Hematopoietic multipotent progenitor cell treated with erythropoietin and hydrocortisone succinate and interleukin-3 and kit ligand, for 8 days (in vitro differentiated cells): ENCODE measurements at regions not wholly inside any gene's neighbourhood (a gene's known extent, or its start where the extent isn't known, plus 50 kb on each side); places are given as distances from the start of the nearest gene placed in this dataset.
"Not testable (repeated sequence)": the region's sequence is repeated elsewhere in the genome, so short reads cannot be mapped to it uniquely, and the experiment has no call there.

ENCODE experiments used
- DNase-seq: peaks from one replicate; pipeline ENCODE4 v3.0.0-alpha.2; 2015

DNA sequence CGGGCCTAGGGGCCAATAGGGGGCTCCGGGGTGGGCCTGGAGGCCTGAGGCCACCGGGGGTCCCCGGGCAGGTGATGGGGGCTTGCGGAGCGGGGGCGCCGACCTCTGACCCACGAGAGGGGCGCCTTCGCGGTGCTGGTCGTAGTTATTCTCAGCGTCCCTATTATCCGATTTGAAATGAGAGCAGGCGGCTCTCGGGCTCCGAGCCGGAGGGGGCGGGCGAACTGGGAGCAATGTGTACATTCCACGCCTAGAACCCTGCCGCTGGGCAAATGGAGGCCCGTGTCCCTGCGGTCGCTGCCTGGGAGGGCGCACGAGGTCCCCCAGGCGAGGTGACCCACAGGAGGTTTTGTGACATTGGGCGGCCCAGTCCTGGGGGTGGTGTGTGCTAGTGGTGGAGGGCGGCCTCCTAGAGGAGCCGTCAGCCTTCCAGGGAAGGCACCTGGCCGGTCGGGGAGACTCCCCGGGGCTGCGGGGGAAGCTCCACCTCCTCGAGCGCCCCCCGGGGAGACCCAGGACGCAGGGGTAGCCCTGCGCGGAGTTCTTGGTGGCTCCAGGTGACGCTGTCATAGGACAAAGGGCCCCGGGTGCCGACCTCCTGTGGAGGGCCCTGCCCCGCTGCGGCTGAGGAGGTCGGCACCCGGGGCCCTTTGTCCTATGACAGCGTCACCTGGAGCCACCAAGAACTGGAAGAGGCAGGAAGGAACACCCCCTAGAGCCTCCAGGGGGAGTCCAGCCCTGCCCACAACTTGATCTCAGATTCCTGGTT, 102.6 kb upstream of the PRKX start:
- peak; percentile 56 for DNase-seq

DNA sequence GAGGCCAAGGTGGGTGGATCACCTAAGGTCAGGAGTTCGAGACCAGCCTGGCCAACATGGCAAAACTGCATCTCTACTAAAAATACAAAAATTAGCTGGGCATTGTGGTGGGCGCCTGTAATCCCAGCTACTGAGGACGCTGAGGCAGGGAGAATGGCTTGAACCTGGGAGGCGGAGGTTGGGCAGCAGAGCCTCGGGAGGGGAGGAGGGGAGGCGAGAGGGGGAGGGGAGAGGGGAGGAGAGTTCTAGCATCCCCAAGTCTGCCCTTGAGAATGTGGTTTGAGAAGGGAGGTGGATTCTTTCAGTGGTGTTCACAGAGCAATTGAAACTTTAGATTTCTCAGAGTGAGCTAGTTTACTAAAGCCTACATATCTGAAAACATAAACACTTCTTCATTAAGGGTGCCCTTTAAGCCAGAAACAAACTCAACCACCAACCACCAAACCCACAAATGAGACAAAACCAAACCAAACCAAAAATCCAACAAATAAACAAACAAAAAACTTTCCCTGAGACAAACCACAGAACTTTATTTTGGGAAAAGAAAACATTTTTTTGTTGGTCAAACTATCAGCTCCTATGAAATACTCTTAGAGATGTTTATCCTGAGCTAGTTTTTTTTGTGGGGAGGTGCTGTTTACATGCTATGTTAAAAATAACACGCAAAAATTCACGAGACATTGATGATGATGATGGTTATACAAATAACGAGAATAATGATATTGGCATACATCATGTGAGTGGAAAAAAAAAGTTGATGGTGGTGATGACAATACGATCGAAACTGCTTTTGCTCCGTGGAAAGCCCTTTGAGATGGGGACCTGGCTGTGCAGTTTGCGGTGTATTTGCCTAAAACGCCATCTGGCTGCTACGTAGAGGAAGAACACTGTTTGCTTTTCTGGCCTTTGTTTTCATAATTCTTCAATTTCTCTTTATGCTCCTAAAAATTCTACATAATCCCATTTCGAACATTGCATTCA, 98.2 kb upstream of the PRKX start:
- DNase-seq = peak; percentile 46

DNA sequence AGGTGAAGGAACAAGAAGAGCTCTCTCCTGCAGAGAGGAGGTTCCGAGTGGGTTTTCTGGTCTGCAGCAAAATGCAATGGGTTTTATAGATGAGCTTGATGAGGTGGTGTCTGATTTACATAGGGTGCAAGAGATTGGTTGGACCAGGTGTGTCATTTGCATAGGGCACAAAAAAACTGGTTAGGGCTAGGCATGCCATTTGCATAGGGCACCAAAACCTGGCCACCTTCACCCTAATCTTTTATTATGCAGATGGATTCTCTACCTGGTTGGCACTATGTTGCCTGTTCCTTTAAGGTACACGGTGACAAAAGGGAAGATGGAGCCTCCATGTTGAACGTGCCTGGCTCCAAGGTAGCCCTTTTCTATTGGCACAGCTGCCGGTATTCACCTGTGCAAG, 94.5 kb upstream of the PRKX start:
- no peak for DNase-seq

DNA sequence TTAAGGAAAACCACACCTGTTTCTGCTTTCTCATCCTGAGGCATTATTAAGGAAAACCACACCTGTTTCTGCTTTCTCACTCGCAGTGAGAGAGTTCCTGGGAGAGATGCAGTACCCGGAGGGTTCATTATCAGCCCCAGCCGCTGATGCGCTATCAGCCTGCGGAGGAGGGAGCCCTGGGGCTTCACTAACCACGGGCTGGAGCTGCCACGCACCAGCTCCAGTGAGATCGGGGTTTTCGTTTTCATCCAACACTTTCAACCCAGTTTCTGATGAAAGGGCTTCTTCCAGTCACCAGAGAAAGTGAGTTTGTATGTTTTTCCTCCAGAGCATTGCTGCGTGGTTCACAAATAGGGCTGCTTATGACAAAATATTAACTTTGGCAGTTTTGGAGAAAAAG, 93.2 kb upstream of the PRKX start:
- no peak for DNase-seq

DNA sequence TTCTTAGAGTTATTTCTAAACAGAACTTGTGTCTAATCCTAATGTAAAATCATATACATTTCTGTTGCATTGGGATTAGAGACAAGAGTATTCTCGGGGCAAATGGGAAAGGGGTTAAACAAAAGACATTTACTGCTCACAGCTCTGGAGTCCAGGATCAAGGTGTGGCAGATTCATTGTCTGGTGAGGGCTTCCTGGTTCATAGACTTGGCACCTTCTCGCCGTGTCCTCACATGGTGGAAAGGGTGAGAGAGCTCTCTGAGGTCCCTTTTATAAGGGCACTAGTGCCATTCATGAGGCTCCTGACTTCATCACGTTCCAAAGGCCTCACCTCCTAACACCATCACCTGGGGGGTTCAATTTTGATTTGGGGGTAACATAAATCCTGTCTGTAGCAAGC, 90.3 kb upstream of the PRKX start:
- DNase-seq = no peak

DNA sequence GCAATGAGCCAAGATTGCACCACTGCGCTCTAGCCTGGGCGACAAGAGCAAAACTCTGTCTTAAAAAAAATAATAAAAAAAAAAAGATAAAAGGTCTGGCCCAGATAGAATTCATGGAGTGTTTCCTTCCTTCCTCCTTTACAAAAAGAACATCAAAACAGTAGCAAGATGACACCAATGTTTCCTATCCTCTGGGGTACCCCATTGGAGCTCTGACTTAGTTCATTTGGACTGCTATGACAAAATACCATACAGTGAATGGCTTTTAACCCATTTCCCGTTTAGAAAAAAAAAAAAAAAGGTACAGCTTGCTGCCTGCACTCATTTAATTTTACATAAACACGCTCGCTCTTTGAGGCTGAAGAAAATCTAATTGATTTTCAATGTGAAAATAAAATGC, 89.9 kb upstream of the PRKX start:
- no peak for DNase-seq

DNA sequence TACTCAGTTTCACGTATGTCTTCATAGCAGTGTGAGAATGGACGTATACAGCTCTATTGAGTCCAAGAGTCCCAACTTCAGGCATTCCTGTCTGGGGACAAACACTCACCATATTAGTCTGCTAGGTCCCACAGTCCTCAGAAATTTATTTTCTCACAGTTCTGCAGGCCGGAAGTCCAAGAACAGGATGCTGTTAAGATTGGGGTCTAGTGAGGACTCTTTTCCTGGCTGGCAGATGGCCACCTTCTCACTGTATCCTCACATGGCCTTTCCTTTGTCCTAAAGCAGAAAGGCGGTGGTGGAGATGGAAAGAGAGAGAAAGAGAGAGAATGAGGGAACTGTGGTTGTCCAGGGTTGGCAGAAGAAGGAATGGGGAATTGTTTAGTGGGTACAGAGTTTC, 82.0 kb upstream of the PRKX start:
- DNase-seq = not testable (repeated sequence)

DNA sequence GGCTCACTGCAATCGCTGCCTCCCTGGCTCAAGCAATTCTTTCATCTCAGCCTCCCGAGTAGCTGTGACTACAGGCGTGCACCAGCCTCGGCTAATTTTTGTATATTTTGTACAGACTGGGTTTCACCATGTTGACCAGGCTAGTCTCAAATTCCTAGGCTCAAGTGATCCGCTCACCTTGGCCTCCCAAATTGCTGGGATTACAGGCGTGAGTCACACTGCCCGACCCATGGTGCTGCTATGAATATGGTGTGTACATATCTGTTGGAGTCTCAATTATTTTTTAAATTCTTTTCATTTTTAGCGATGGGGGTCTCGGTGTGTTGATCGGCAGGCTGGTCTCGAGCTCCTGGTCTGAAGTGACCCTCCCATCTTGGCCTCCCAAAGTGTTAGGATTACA, 78.0 kb upstream of the PRKX start:
- DNase-seq = no peak

DNA sequence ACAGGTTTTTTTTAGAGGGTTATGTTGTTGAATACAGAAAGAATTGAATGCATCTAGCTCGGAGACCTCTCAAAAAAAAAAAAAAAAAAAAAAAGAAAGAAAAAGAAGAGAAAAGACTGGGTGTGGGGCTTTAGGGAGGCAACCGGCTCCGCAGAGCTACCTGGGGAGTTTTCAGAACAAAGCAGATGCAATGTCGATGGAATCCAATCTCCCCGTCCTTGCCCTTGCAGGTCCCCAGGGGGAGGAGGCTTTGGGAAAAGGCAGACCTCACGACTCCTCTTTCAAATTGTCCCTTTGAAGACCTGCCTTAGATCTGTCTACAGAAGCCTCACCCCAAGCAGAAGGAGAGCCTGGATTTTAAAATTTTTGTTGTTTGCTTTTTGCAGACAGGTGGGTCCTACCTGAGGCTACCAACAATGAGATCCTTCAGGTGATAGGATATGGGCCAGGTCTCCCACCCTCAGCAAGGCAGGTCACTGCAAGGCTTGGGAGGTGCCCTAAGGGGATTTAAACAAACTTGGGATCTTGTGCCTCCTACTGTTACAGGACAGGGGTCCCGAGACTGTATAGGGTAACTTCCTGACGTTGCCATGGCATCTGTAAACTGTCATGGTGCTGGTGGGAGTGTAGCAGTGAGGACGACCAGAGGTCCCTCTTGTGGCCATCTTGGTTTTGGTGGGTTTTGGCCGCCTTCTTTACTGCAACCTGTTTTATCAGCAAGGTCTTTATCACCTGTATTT, 75.2 kb upstream of the PRKX start:
- no peak for DNase-seq

DNA sequence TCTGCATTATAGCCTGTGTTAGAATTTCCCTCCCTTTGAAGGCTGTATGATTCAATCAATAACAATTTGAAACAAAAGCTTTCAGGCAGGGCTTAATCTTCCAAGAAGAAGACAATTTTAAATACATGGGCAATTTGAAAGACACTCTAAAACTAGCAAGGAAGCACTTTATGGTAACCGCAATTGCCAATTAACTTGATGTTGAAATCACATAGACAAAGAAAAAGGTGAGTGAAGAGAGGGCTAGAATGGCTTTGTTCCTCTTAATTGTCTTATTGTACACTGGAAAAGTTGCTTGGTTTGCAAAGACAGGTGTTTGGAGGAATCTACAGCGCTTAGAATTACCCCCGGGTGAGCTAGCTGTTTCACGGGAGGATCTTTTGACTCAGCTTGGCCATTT, 74.4 kb upstream of the PRKX start:
- no peak for DNase-seq

DNA sequence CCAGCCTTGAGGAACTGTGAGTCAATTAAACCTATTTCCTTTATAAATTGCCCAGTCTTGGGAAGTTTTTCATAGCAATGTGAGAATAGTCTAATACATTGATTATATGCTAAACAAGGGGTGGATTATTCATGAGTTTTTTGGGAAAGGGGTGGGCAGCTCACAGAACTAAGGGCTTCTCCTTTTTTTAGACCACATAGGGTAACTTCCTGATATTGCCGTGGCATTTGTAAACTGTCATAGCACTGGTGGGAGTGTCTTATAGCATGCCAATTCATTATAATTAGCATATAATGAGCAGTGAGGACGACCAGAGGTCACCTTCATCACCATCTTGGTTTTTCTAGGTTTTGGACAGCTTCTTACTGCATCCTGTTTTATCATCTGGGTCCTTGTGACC, 72.4 kb upstream of the PRKX start:
- not testable (repeated sequence) for DNase-seq

DNA sequence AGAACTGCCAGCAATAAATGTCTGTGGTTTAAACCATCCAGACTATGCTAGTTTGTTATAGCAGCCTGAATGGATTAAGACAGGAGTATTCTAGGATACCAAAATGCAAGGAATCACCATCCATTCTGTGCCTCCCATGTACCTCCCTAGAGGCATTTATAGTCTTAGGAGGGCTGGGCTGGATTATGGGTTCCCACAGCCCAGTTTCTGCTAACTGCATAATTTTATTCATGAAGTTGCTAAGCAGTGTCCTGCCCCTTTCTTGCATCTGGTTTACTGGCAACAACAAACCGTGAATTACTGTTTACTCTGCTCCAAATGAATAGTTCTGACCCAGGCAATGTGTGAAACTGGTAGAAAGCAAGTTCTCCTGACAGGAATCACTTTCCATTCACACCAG, 67.1 kb upstream of the PRKX start:
- no peak for DNase-seq

DNA sequence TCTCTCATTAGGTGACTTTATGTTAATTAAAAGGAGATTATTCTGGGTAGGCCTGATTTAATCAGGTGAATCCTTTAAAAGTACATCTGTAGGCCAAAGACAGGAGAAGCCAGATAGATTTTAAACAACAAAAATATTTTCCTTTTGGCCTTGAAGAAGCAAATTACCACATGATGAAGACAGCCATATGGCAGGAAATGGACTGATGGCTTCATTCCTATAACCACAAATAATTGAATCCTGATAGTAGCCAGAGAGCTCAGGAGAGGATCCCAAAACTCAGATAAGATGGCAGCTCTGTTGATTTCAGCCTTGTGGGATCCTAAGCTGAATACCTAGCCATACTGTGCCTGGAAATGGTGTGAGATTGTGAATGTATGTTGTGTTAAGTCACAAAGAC, 66.1 kb upstream of the PRKX start:
- DNase-seq = no peak

DNA sequence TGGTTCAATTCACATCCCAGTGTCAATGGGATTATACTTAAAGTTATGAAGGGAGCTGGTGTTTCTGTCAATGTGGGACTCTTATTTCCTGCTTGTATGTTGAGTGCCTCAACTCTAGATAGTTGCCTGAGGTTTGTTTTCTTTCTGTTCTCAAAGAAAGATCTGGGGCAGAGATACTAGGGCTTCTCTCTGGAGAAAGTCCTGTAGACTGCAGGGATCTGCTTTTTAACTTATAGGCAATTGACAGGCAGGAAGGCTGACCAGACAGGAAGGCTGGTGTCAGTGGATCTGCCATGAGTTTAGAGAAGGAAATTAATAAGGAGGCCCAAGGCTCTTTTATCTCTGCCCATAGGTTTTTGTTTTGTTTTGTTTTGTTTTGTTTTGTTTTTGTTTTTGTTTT, 64.0 kb upstream of the PRKX start:
- no peak for DNase-seq

DNA sequence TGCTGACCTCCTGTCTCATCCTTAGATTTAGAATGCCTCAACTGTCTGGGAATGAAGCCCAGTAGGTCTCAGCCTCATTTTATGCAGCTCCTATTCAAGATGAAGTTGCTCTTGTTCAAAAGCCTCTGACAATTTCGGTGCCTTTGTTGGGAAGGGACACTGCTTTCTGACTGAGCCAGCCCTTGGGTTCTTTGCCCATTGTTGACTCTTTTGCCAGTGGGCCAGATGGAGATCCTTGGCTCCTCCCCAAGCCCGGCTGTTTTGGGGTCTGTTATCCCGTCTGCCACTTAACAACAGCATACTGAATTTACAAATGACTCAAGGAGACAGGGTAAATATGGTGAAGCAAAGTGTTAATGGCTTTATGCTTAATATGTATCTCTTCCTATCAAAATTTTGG, 58.3 kb upstream of the PRKX start:
- no peak for DNase-seq

DNA sequence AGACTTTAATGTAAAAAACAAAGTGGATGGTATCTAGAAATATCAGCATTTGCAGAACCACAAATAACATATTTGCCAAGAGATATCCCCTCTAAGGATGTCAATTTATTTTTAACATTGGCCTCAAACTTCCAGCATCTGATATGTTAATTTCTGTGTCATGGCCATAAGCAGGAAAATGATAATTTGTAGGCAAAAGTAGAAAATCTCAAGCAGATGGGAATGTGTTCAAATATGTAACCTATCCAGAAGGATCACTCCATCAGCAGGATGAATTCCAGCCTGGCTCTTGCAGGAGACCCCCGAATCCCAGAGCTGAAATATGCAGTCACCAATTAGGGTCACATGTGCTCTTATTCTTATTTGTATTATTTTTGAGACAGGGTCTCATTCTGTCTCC, 55.4 kb upstream of the PRKX start:
- DNase-seq = no peak
